ENCODE measurements at regions not wholly inside any gene's neighbourhood (a gene's known extent, or its start where the extent isn't known, plus 50 kb on each side); places are given as distances from the start of the nearest gene placed in this dataset.

GRCh38 chr18:76233406-76233805 is 261.6 kb downstream of the ZNF516 start:
- TF ChIP-seq SPI1 (IDR thresholded peaks at IDR 0.05; ENCODE audit: borderline replicate concordance, low read depth) (no peak), GABPA (IDR thresholded peaks at IDR 0.05; ENCODE audit: low read depth) (no peak)
- TF ChIP-seq, protein P1, sequence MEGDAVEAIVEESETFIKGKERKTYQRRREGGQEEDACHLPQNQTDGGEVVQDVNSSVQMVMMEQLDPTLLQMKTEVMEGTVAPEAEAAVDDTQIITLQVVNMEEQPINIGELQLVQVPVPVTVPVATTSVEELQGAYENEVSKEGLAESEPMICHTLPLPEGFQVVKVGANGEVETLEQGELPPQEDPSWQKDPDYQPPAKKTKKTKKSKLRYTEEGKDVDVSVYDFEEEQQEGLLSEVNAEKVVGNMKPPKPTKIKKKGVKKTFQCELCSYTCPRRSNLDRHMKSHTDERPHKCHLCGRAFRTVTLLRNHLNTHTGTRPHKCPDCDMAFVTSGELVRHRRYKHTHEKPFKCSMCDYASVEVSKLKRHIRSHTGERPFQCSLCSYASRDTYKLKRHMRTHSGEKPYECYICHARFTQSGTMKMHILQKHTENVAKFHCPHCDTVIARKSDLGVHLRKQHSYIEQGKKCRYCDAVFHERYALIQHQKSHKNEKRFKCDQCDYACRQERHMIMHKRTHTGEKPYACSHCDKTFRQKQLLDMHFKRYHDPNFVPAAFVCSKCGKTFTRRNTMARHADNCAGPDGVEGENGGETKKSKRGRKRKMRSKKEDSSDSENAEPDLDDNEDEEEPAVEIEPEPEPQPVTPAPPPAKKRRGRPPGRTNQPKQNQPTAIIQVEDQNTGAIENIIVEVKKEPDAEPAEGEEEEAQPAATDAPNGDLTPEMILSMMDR (IDR thresholded peaks at IDR 0.05; ENCODE audit: insufficient read depth, low read length): no peak

All from HL-60 (cell line).